Thyroid gland (tissue), 4 donors: ENCODE measurements at regions not wholly inside any gene's neighbourhood (a gene's known extent, or its start where the extent isn't known, plus 50 kb on each side); places are given as distances from the start of the nearest gene placed in this dataset.

Experiments used
- DNase-seq, 2 donors: peaks; one replicate each; pipeline ENCODE4 v3.0.0-alpha.2; 2019
- H3K27ac ChIP-seq, 3 donors: fragments of 200-600 bp; sonication (generic); 1 replicate in 2 of 3; 2 replicates in 1 of 3; pipeline ENCODE4 v1.5.1; 2016 to 2019; ENCODE audit warnings: mild to moderate bottlenecking in 1 of 3, moderate library complexity in 1 of 3
- H3K27me3 ChIP-seq: fragments of 200-600 bp; sonication (generic); one replicate; pipeline ENCODE4 v1.5.1; 2019
- H3K36me3 ChIP-seq, 2 donors: fragments of 200-600 bp; sonication (generic); one replicate each; pipeline ENCODE4 v1.5.1; 2016 to 2019
- H3K4me1 ChIP-seq, 2 donors: fragments of 200-600 bp; sonication (generic); one replicate each; pipeline ENCODE4 v1.5.1; 2017 to 2019
- H3K4me3 ChIP-seq, 3 donors: fragments of 200-600 bp; sonication (generic); replicated peaks in 1 of 3; 1 replicate in 2 of 3; 2 replicates in 1 of 3; pipeline ENCODE4 v1.5.1; 2016; ENCODE audit warnings: mild to moderate bottlenecking in 1 of 3
- H3K9me3 ChIP-seq: fragments of 200-600 bp; sonication (generic); one replicate; pipeline ENCODE4 v1.5.1; 2017
- POLR2A ChIP-seq, 2 donors: fragments of 450-650 bp; IDR thresholded peaks; one replicate each; pipeline ENCODE4 v1.6.1; 2017; ENCODE audit warnings: antibody characterized with exemption in 2 of 2, mild to moderate bottlenecking in 2 of 2, moderate library complexity in 1 of 2
- WGBS, 2 donors: methylation state at CpG; one replicate each; pipeline ENCODE4 v1.1.5; 2017; 5-methylcytosine and 5-hydroxymethylcytosine counted together
- intact Hi-C: fragments of 100-400 bp; cut with DNase I; formaldehyde crosslinking; loops from one replicate; pipeline ENCODE4 v1.15.1; 2023
- TF ChIP-seq, protein P1 (sequence below), 6 experiments: fragments of 200-600 bp in 3 of 6; fragments of 450-650 bp in 3 of 6; sonication (generic) in 3 of 6; IDR thresholded peaks; one replicate each; pipeline ENCODE4 v1.5.1; 2016 to 2019; ENCODE audit warnings: antibody characterized with exemption in 6 of 6, mild to moderate bottlenecking in 2 of 6, inconsistent platforms in 1 of 6, moderate library complexity in 1 of 6

DNA sequence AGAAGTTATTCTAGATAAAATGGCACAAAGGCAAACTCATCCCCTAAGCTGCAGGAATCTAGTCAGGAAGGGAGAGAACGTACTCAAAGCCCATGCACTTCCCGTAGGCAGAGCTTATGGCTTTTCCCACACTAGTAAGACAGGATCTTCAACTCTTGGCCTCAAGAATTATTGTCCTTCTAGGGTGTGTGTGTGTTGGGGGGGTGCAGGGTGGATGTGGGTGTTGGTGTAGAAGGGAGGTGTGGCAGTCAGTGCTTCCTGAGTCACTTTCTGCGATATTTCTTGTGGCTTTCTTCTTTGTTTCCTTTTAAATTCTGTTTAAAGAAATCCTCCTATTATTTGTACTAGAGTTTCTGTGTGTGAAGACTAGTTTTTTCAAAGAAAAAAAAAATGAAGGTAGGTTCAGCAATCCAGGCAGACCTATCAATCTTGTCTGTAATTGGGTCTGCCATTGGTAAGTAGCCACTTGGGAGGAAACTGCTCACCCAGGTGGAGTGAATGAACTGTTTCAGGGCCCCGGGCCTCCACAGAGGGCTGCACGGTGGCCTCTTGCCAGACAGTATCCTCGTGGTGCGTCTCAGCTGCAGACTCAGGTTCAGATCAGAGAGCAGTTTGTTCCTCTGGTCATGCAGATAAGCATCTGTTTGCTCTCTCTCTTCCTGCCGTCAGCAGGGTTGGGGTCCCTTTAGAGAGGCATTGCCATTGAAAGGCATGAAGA, 131.9 kb downstream of the NPR3 start:
- no peak overlapping the region for H3K4me3 ChIP-seq
- intact Hi-C loops: no loop called here
- DNase-seq: peak; percentile 33 to 49
- H3K27ac ChIP-seq: peak overlapping the region in 2 of 3 donors; percentile 15 to 47
- H3K36me3 ChIP-seq: no peaks in the 10 kb centered on the region
- TF ChIP-seq, protein P1, sequence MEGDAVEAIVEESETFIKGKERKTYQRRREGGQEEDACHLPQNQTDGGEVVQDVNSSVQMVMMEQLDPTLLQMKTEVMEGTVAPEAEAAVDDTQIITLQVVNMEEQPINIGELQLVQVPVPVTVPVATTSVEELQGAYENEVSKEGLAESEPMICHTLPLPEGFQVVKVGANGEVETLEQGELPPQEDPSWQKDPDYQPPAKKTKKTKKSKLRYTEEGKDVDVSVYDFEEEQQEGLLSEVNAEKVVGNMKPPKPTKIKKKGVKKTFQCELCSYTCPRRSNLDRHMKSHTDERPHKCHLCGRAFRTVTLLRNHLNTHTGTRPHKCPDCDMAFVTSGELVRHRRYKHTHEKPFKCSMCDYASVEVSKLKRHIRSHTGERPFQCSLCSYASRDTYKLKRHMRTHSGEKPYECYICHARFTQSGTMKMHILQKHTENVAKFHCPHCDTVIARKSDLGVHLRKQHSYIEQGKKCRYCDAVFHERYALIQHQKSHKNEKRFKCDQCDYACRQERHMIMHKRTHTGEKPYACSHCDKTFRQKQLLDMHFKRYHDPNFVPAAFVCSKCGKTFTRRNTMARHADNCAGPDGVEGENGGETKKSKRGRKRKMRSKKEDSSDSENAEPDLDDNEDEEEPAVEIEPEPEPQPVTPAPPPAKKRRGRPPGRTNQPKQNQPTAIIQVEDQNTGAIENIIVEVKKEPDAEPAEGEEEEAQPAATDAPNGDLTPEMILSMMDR (IDR thresholded peaks at IDR 0.05): no peak
- no peak for TF ChIP-seq POLR2A (IDR thresholded peaks at IDR 0.05)
- H3K27me3 ChIP-seq: no peaks in the 10 kb centered on the region
- H3K9me3 ChIP-seq: no peaks in the 10 kb centered on the region
- H3K4me1 ChIP-seq: peaks cover 0 to 17% of the 10 kb centered on the region in 2 donors
- WGBS, 2 donors: 33% methylated on average over 8 of the region's 8 CpGs

DNA sequence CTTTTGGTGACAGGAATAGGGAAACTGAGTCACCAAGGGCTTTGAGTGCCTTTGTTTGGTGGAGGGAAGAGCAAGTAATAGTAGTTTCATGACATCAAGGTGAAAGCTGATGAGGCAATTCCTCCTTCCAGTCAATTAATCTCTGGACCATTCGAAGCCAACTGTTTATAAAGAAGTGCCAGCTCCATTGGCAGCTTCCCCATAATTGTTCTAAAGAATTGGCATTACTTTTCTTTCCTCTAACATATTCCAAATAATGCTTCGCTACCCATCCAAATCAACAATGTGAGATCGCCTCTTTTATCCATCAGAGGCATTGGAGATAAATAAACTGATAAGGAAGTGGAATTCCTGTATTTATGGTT, 132.4 kb downstream of the NPR3 start:
- no peaks in the 10 kb centered on the region for H3K36me3 ChIP-seq
- H3K4me1 ChIP-seq: peaks cover 0 to 14% of the 10 kb centered on the region in 2 donors
- intact Hi-C loops: no loop called here
- no peak overlapping the region for H3K4me3 ChIP-seq
- no peaks in the 10 kb centered on the region for H3K9me3 ChIP-seq
- no peaks in the 10 kb centered on the region for H3K27me3 ChIP-seq
- peak overlapping the region in 2 of 3 donors; percentile 15 to 47 for H3K27ac ChIP-seq
- DNase-seq: no peak
- 41 to 54% methylated on average over 3 of the region's 3 CpGs for WGBS, 2 donors
- TF ChIP-seq, protein P1 (IDR thresholded peaks at IDR 0.05): no peak
- TF ChIP-seq POLR2A (IDR thresholded peaks at IDR 0.05): no peak

DNA sequence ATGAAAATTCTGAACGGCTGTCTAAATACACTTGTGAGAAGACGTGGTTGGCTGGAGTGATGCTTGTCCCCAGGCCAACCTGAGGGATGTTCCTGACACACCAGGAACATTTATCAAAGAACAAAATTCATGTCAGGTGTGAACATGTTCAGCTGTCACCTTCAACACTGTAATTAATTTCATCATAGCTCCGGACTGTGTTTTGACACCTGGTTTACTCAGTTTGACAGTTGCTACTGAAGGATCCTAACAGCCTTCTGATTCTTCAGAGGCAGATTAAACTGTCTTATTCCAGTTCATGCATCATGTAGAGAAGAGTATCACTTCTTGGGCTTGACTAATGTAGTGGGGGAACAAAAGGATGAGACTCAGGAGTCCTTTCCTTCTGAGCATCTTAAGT, 134.1 kb downstream of the NPR3 start:
- no peak overlapping the region for H3K4me3 ChIP-seq
- peaks cover 4 to 19% of the 10 kb centered on the region in 2 donors for H3K4me1 ChIP-seq
- no peak for DNase-seq
- H3K27me3 ChIP-seq: no peaks in the 10 kb centered on the region
- H3K36me3 ChIP-seq: no peaks in the 10 kb centered on the region
- intact Hi-C loops: loop anchor here (5.0 kb wide), 1 partner anchor 133 kb away; the partner anchor contains the start of gene NPR3
- H3K9me3 ChIP-seq: no peaks in the 10 kb centered on the region
- 82 to 85% methylated on average over 3 of the region's 3 CpGs for WGBS, 2 donors
- TF ChIP-seq POLR2A (IDR thresholded peaks at IDR 0.05): no peak
- TF ChIP-seq, protein P1 (IDR thresholded peaks at IDR 0.05): no peak
- H3K27ac ChIP-seq: no peak overlapping the region

DNA sequence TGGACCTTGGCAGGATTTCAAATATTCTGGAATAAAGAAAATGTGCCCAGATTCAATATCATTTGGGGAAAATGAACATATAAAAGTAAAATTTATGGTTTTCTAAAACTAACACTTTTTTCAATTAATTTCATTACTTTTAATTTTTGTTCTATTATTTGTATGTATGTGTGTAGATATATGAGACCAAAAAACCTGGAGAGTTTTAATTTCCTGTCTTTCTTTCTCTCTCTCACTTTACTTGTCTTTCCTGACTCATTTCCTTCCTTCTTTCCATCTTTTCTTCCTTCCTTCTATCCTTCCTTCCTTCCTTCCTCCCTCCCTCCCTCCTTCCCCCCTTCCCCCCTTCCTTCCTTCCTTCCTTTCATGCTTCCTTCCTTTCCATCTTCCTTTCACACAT, 137.0 kb downstream of the NPR3 start:
- no peaks in the 10 kb centered on the region for H3K36me3 ChIP-seq
- H3K4me3 ChIP-seq: no peak overlapping the region
- peaks cover 22 to 31% of the 10 kb centered on the region in 2 donors for H3K4me1 ChIP-seq
- no peaks in the 10 kb centered on the region for H3K9me3 ChIP-seq
- H3K27me3 ChIP-seq: no peaks in the 10 kb centered on the region
- no peak overlapping the region for H3K27ac ChIP-seq
- intact Hi-C loops: loop anchor here (5.0 kb wide), 1 partner anchor 136 kb away; the partner anchor contains the start of gene NPR3
- TF ChIP-seq, protein P1 (IDR thresholded peaks at IDR 0.05): no peak
- no peak for TF ChIP-seq POLR2A (IDR thresholded peaks at IDR 0.05)
- DNase-seq: no peak

DNA sequence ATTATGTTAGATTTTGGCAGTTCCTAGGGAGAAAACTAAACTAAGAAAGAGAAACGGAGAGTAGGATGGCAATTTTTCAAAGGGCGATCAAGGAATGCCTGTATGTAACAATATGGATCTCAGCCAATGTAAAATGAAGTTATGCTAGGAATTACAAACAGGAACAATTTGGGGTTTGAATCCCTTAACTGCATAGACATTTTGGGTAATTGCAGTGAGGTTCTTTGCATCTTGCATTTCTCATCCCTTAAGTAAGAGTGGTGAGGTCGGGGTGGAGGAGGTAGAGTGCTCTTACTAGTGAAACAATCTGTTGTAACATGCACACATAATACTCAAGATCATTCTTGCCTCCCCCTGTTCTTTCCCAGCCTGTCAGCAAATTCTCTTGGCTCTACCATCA, 137.6 kb downstream of the NPR3 start:
- no peak for DNase-seq
- no peak for TF ChIP-seq POLR2A (IDR thresholded peaks at IDR 0.05)
- TF ChIP-seq, protein P1 (IDR thresholded peaks at IDR 0.05): no peak
- H3K9me3 ChIP-seq: no peaks in the 10 kb centered on the region
- intact Hi-C loops: loop anchor here (5.0 kb wide), 1 partner anchor 136 kb away; the partner anchor contains the start of gene NPR3
- WGBS, 2 donors: 63 to 82% methylated on average over 3 of the region's 3 CpGs
- no peak overlapping the region for H3K27ac ChIP-seq
- no peaks in the 10 kb centered on the region for H3K36me3 ChIP-seq
- H3K4me1 ChIP-seq: peaks cover 25 to 32% of the 10 kb centered on the region in 2 donors
- no peak overlapping the region for H3K4me3 ChIP-seq
- no peaks in the 10 kb centered on the region for H3K27me3 ChIP-seq
